Keratinocyte (primary cell): ENCODE measurements at regions not wholly inside any gene's neighbourhood (a gene's known extent, or its start where the extent isn't known, plus 50 kb on each side); places are given as distances from the start of the nearest gene placed in this dataset.

Experiments
- CTCF ChIP-seq, 3 experiments: IDR thresholded peaks in 1 of 3; conservative IDR thresholded peaks in 1 of 3; optimal IDR thresholded peaks in 1 of 3; 2 replicates in 2 of 3; 3 replicates in 1 of 3; pipeline versions ENCODE3 to v1.5.1; 2011; ENCODE audit warnings: low read length in 3 of 3, mild to moderate bottlenecking in 3 of 3, moderate library complexity in 2 of 3, control low read depth in 1 of 3, inconsistent platforms in 1 of 3; ENCODE audit not compliant: insufficient read depth in 2 of 3; ENCODE audit errors: extremely low read depth in 1 of 3
- EZH2 ChIP-seq: IDR thresholded peaks from one replicate; pipeline ENCODE4 v1.6.1; 2012; ENCODE audit warnings: inconsistent platforms, mild to moderate bottlenecking, low read length, moderate library complexity

- TF ChIP-seq EZH2 (no peak), CTCF (optimal IDR thresholded peaks at IDR 0.05 in 1 of 3, IDR thresholded peaks at IDR 0.05 in 1 of 3, conservative IDR thresholded peaks at IDR 0.05 in 1 of 3; ENCODE audit: extremely low read depth in 1 of 3, insufficient read depth in 2 of 3, low read length in 3 of 3) (no peak)
Observed at GRCh38 chr3:141436180-141436579, 50.6 kb upstream of the RASA2 start.
